ENCODE measurements at regions not wholly inside any gene's neighbourhood (a gene's known extent, or its start where the extent isn't known, plus 50 kb on each side); places are given as distances from the start of the nearest gene placed in this dataset.

- H3K4me1 Mint-ChIP-seq = no peaks in the 10 kb centered on the region
- H3K36me3 Mint-ChIP-seq (ENCODE audit: low read depth) = no peaks in the 10 kb centered on the region
- no peak overlapping the region for H3K4me3 Mint-ChIP-seq
- DNase-seq = no peak
- H3K27ac Mint-ChIP-seq = no peak overlapping the region
- intact Hi-C loops (cut with micrococcal nuclease) = no loop called here
- H3K9me3 Mint-ChIP-seq = no peaks in the 10 kb centered on the region
- peaks cover 16% of the 10 kb centered on the region for H3K27me3 Mint-ChIP-seq
Measured at GRCh38 chr1:31521761-31522555, 54.4 kb upstream of the TINAGL1 start.

GRCh38 chr1:31522556-31522845, 53.8 kb upstream of the TINAGL1 start:
- H3K27me3 Mint-ChIP-seq = peaks cover 17% of the 10 kb centered on the region

GRCh38 chr1:31523012-31523411, 53.3 kb upstream of the TINAGL1 start:
- Mint-ChIP-seq H3K9me3 (no peaks in the 10 kb centered on the region), H3K4me3 (no peak overlapping the region), H3K36me3 (ENCODE audit: low read depth) (no peaks in the 10 kb centered on the region), H3K27me3 (peaks cover 19% of the 10 kb centered on the region), H3K4me1 (no peaks in the 10 kb centered on the region), H3K27ac (no peak overlapping the region)
- intact Hi-C loops (cut with micrococcal nuclease) = no loop called here
- DNase-seq = no peak

More at GRCh38 chr1:31522556-31522845, 53.8 kb upstream of the TINAGL1 start:
- Mint-ChIP-seq H3K36me3 (ENCODE audit: low read depth) (no peaks in the 10 kb centered on the region), H3K4me1 (no peaks in the 10 kb centered on the region), H3K4me3 (no peak overlapping the region), H3K27ac (no peak overlapping the region), H3K9me3 (no peaks in the 10 kb centered on the region)
- intact Hi-C loops (cut with micrococcal nuclease) = no loop called here
- DNase-seq = no peak

- Mint-ChIP-seq H3K27ac (no peak overlapping the region), H3K4me3 (no peak overlapping the region)
Measured at GRCh38 chr1:31523769-31524168, 52.5 kb upstream of the TINAGL1 start.

GRCh38 chr1:31524186-31524901, 52.0 kb upstream of the TINAGL1 start:
- intact Hi-C loops (cut with micrococcal nuclease) = no loop called here
- H3K4me1 Mint-ChIP-seq = no peaks in the 10 kb centered on the region
- no peak overlapping the region for H3K4me3 Mint-ChIP-seq
- no peaks in the 10 kb centered on the region for H3K9me3 Mint-ChIP-seq
- DNase-seq = no peak
- peaks cover 20% of the 10 kb centered on the region for H3K27me3 Mint-ChIP-seq
- H3K27ac Mint-ChIP-seq = no peak overlapping the region
- H3K36me3 Mint-ChIP-seq (ENCODE audit: low read depth) = no peaks in the 10 kb centered on the region

More at GRCh38 chr1:31523769-31524168, 52.5 kb upstream of the TINAGL1 start:
- Mint-ChIP-seq H3K4me1 (no peaks in the 10 kb centered on the region), H3K9me3 (no peaks in the 10 kb centered on the region), H3K36me3 (ENCODE audit: low read depth) (no peaks in the 10 kb centered on the region), H3K27me3 (peaks cover 21% of the 10 kb centered on the region)
- no peak for DNase-seq
- intact Hi-C loops (cut with micrococcal nuclease) = no loop called here

Measured in activated CD4-positive, alpha-beta T cell treated with anti-CD3 and anti-CD28 coated beads, Interleukin-2, amount 10 ng/mL, durations not matched to agents 24 days and 14 days (primary cell).